Heart right ventricle (tissue), 16 donors: ENCODE measurements at regions not wholly inside any gene's neighbourhood (a gene's known extent, or its start where the extent isn't known, plus 50 kb on each side); places are given as distances from the start of the nearest gene placed in this dataset.

Source experiments
- ATAC-seq, 8 donors: fragments of 200-7000 bp; cut with Tn5 transposase; one replicate each; pipeline ENCODE4 v1.9.1; 2020; ENCODE audit warnings: mild to moderate bottlenecking in 8 of 8, moderate library complexity in 8 of 8, moderate number of reproducible peaks in 1 of 8
- DNase-seq, 2 donors: peaks; one replicate each; pipeline ENCODE4 v3.0.0-alpha.2; 2020
- H3K27ac ChIP-seq, 10 donors: fragments of 200-600 bp; sonication (generic) in 2 of 10; one replicate each; pipeline versions ENCODE4 v1.5.0 to v1.8.0; 2020 to 2022; ENCODE audit warnings: mild to moderate bottlenecking in 3 of 10
- H3K27me3 ChIP-seq, 7 donors: fragments of 200-600 bp; one replicate each; pipeline ENCODE4 v1.8.0; 2021 to 2022; ENCODE audit warnings: mild to moderate bottlenecking in 2 of 7
- H3K36me3 ChIP-seq, 9 donors: fragments of 200-600 bp; sonication (generic) in 1 of 9; one replicate each; pipeline versions ENCODE4 v1.5.0 to v1.8.0; 2020 to 2022; ENCODE audit warnings: mild to moderate bottlenecking in 2 of 9
- H3K4me1 ChIP-seq, 9 donors: fragments of 200-600 bp; sonication (generic) in 1 of 9; one replicate each; pipeline versions ENCODE4 v1.5.0 to v1.8.0; 2020 to 2022; ENCODE audit warnings: mild to moderate bottlenecking in 4 of 9
- H3K4me3 ChIP-seq, 10 donors: fragments of 200-600 bp; sonication (generic) in 2 of 10; one replicate each; pipeline versions ENCODE4 v1.5.0 to v1.8.0; 2020 to 2022; ENCODE audit warnings: mild to moderate bottlenecking in 7 of 10, moderate library complexity in 2 of 10
- H3K9me3 ChIP-seq, 11 donors: fragments of 200-600 bp in 10 of 11; sonication (generic) in 2 of 11; one replicate each; pipeline versions ENCODE4 v1.5.0 to v1.8.0; 2013 to 2022; ENCODE audit warnings: mild to moderate bottlenecking in 2 of 11, control low read depth in 1 of 11, moderate library complexity in 1 of 11
- CTCF ChIP-seq, 9 donors: fragments of 200-600 bp; sonication (generic) in 2 of 9; IDR thresholded peaks; one replicate each; pipeline versions ENCODE4 v1.5.0 to v1.8.0; 2021 to 2022; ENCODE audit warnings: antibody characterized with exemption in 9 of 9, mild to moderate bottlenecking in 5 of 9, moderate library complexity in 1 of 9
- WGBS, 2 donors: extraction: QIAGEN DNeasy Blood & Tissue Kit; methylation state at CpG; one replicate each; pipeline ENCODE4 v1.1.7; 2013; ENCODE audit warnings: inconsistent platforms in 1 of 2; 5-methylcytosine and 5-hydroxymethylcytosine counted together
- intact Hi-C, 10 donors: fragments of 100-400 bp; cut with DNase I; formaldehyde crosslinking; loops; one replicate each; pipeline versions ENCODE4 v1.11.1 to v1.14.2; 2022
- donor health status: Arrhythmogenic right ventricular cardiomyopathy.
- donor health status: ischemic (EF 13 %, LVEDD 7.1; RV severe dilation, severe dysfunction).
- donor health status: healthy with polysubstance abuse.
- donor health status: DM: no; HTN: yes; CAD: no.
- donor health status: DM: no; HTN: no; CAD: no.
- donor health status: ischemic (EF 25% LVEDD 6.9; RV normal size, moderate dysfunction).
- donor health status: ischemic (EF 25% LVEDD 5.7; RV mildly dilated, moderate dysfunction).
- donor health status: healthy.
- donor health status: DM: yes; HTN: yes; CAD: no.
- donor health status: Ischemic cardiomyopathy.
- donor health status: ischemic (EF 35%, LVEDD 5.7; RV mildly dilated, moderate dysfunction).
- donor health status: nonischemic (EF 11% LVEDD 7.7; RV severe dilation, severe dysfunction).
- donor health status: DM: yes; HTN: yes; CAD: no.
- donor health status: PGD.
- donor health status: ischemic (EF 29% LVEDD 5.4; RV normal size, mild dysfunction).
- donor health status: nonischemic (EF 23%, LVEDD 6.1; RV moderate dilation, normal function).

GRCh38 chr16:51404386-51404785, 253.3 kb upstream of the SALL1 start:
- TF ChIP-seq CTCF (IDR thresholded peaks at IDR 0.05): no peak
- intact Hi-C loops: no loop called here
- ATAC-seq (no peak), DNase-seq (no peak)
- Histone ChIP-seq H3K27me3 (no peaks in the 10 kb centered on the region), H3K9me3 (peaks cover 0 to 8% (median 0%) of the 10 kb centered on the region in 11 donors), H3K36me3 (no peaks in the 10 kb centered on the region), H3K4me3 (no peak overlapping the region), H3K27ac (no peak overlapping the region), H3K4me1 (no peaks in the 10 kb centered on the region)
- WGBS, 2 donors: 47 to 50% methylated on average over 1 of the region's 1 CpG

- 59 to 64% methylated on average over 3 of the region's 3 CpGs for WGBS, 2 donors
- Histone ChIP-seq H3K27ac (no peak overlapping the region), H3K4me1 (no peaks in the 10 kb centered on the region), H3K27me3 (no peaks in the 10 kb centered on the region), H3K36me3 (no peaks in the 10 kb centered on the region), H3K9me3 (peaks cover 0 to 8% (median 0%) of the 10 kb centered on the region in 11 donors), H3K4me3 (no peak overlapping the region)
- DNase-seq (no peak), ATAC-seq (no peak)
- TF ChIP-seq CTCF (IDR thresholded peaks at IDR 0.05): no peak
- intact Hi-C loops: no loop called here
Measured at GRCh38 chr16:51402785-51403184, 251.7 kb upstream of the SALL1 start.

- no peak for ATAC-seq
- 91 to 94% methylated on average over 1 of the region's 1 CpG for WGBS, 2 donors
- no peak for TF ChIP-seq CTCF (IDR thresholded peaks at IDR 0.05)
Measured at GRCh38 chr16:51402298-51402697, 251.2 kb upstream of the SALL1 start.

GRCh38 chr16:51401673-51402072, 250.6 kb upstream of the SALL1 start:
- WGBS, 2 donors: 82 to 94% methylated on average over 2 of the region's 2 CpGs
- Histone ChIP-seq H3K9me3 (peaks cover 0 to 14% (median 0%) of the 10 kb centered on the region in 11 donors), H3K27ac (no peak overlapping the region), H3K4me1 (no peaks in the 10 kb centered on the region), H3K27me3 (no peaks in the 10 kb centered on the region), H3K4me3 (no peak overlapping the region), H3K36me3 (no peaks in the 10 kb centered on the region)
- ATAC-seq (no peak), DNase-seq (no peak)
- no peak for TF ChIP-seq CTCF (IDR thresholded peaks at IDR 0.05)
- intact Hi-C loops: no loop called here

More at GRCh38 chr16:51402298-51402697, 251.2 kb upstream of the SALL1 start:
- Histone ChIP-seq H3K4me1 (no peaks in the 10 kb centered on the region), H3K36me3 (no peaks in the 10 kb centered on the region), H3K9me3 (peaks cover 0 to 8% (median 0%) of the 10 kb centered on the region in 11 donors), H3K27ac (no peak overlapping the region), H3K4me3 (no peak overlapping the region), H3K27me3 (no peaks in the 10 kb centered on the region)
- intact Hi-C loops: no loop called here
- DNase-seq: no peak
